ENCODE measurements at regions not wholly inside any gene's neighbourhood (a gene's known extent, or its start where the extent isn't known, plus 50 kb on each side); places are given as distances from the start of the nearest gene placed in this dataset.
"Not testable (repeated sequence)": the region's sequence is repeated elsewhere in the genome, so short reads cannot be mapped to it uniquely, and the experiment has no call there.

- ATAC-seq (ENCODE audit: insufficient number of reproducible peaks, low FRiP score, low read depth) (no peak), DNase-seq (ENCODE audit: low spot score) (no peak)
- no peak overlapping the region for H3K4me3 ChIP-seq
- H3K27me3 ChIP-seq (replicated peaks; ENCODE audit: insufficient read depth): no peaks in the 10 kb centered on the region
- no peaks in the 10 kb centered on the region for H3K36me3 ChIP-seq
- TF ChIP-seq CTCF (IDR thresholded peaks at IDR 0.05): no peak
- H3K4me1 ChIP-seq (ENCODE audit: control insufficient read depth in 1 of 2, low read depth in 2 of 2): no peaks in the 10 kb centered on the region
- no peaks in the 10 kb centered on the region for H3K9me3 ChIP-seq
- no peak overlapping the region for H3K27ac ChIP-seq
Measured at GRCh38 chr7:10439027-10439426, 534.6 kb upstream of the PHF14 start.

GRCh38 chr7:10455936-10456335 lies 517.7 kb upstream of the PHF14 start:
- H3K36me3 ChIP-seq: no peaks in the 10 kb centered on the region
- H3K4me3 ChIP-seq: no peak overlapping the region
- no peaks in the 10 kb centered on the region for H3K4me1 ChIP-seq (ENCODE audit: control insufficient read depth in 1 of 2, low read depth in 2 of 2)
- H3K9me3 ChIP-seq: no peaks in the 10 kb centered on the region
- DNase-seq (ENCODE audit: low spot score): no peak
- no peak for TF ChIP-seq CTCF (IDR thresholded peaks at IDR 0.05)
- H3K27me3 ChIP-seq (replicated peaks; ENCODE audit: insufficient read depth): no peaks in the 10 kb centered on the region
- no peak overlapping the region for H3K27ac ChIP-seq
- no peak for ATAC-seq (ENCODE audit: insufficient number of reproducible peaks, low FRiP score, low read depth)

GRCh38 chr7:10460474-10460873 lies 513.2 kb upstream of the PHF14 start:
- no peak for TF ChIP-seq CTCF (IDR thresholded peaks at IDR 0.05)
- H3K9me3 ChIP-seq: no peaks in the 10 kb centered on the region
- H3K4me3 ChIP-seq: no peak overlapping the region
- no peaks in the 10 kb centered on the region for H3K4me1 ChIP-seq (ENCODE audit: control insufficient read depth in 1 of 2, low read depth in 2 of 2)
- ATAC-seq (ENCODE audit: insufficient number of reproducible peaks, low FRiP score, low read depth) (no peak), DNase-seq (ENCODE audit: low spot score) (no peak)
- H3K27ac ChIP-seq: no peak overlapping the region
- H3K36me3 ChIP-seq: no peaks in the 10 kb centered on the region
- H3K27me3 ChIP-seq (replicated peaks; ENCODE audit: insufficient read depth): no peaks in the 10 kb centered on the region

GRCh38 chr7:10463701-10464100 lies 510.0 kb upstream of the PHF14 start:
- Histone ChIP-seq H3K27ac (no peak overlapping the region), H3K4me3 (no peak overlapping the region), H3K9me3 (no peaks in the 10 kb centered on the region), H3K36me3 (no peaks in the 10 kb centered on the region), H3K4me1 (ENCODE audit: control insufficient read depth in 1 of 2, low read depth in 2 of 2) (no peaks in the 10 kb centered on the region), H3K27me3 (replicated peaks; ENCODE audit: insufficient read depth) (no peaks in the 10 kb centered on the region)
- TF ChIP-seq CTCF (IDR thresholded peaks at IDR 0.05): no peak
- DNase-seq (ENCODE audit: low spot score): no peak
- no peak for ATAC-seq (ENCODE audit: insufficient number of reproducible peaks, low FRiP score, low read depth)

- not testable (repeated sequence) for H3K9me3 ChIP-seq; H3K36me3 ChIP-seq; H3K4me3 ChIP-seq; DNase-seq (ENCODE audit: low spot score); H3K4me1 ChIP-seq (ENCODE audit: control insufficient read depth in 1 of 2, low read depth in 2 of 2); H3K27me3 ChIP-seq (replicated peaks; ENCODE audit: insufficient read depth); H3K27ac ChIP-seq; ATAC-seq (ENCODE audit: insufficient number of reproducible peaks, low FRiP score, low read depth)
Measured at GRCh38 chr7:10465536-10465935, 508.1 kb upstream of the PHF14 start.

- H3K27me3 ChIP-seq (replicated peaks; ENCODE audit: insufficient read depth): no peaks in the 10 kb centered on the region
- ATAC-seq (ENCODE audit: insufficient number of reproducible peaks, low FRiP score, low read depth): no peak
- no peak overlapping the region for H3K27ac ChIP-seq
- no peaks in the 10 kb centered on the region for H3K9me3 ChIP-seq
- TF ChIP-seq CTCF (IDR thresholded peaks at IDR 0.05): no peak
- H3K4me1 ChIP-seq (ENCODE audit: control insufficient read depth in 1 of 2, low read depth in 2 of 2): no peaks in the 10 kb centered on the region
- DNase-seq (ENCODE audit: low spot score): no peak
- no peaks in the 10 kb centered on the region for H3K36me3 ChIP-seq
- no peak overlapping the region for H3K4me3 ChIP-seq
Measured at GRCh38 chr7:10468908-10469307, 504.8 kb upstream of the PHF14 start.

Measured in thoracic aorta (tissue), 2 donors.